OCI-LY7 (cell line): ENCODE measurements at regions not wholly inside any gene's neighbourhood (a gene's known extent, or its start where the extent isn't known, plus 50 kb on each side); places are given as distances from the start of the nearest gene placed in this dataset.

ENCODE experiments used
- BruUV-seq: library from RNA; stranded (reverse); fragments of 400-500 nt; replicated peaks from 2 replicates; lab custom pipeline; 2021; lab: Mats Ljungman, UMichigan
- CTCF ChIA-PET: fragments of 300-600 bp; sonication (Branson Sonifier 250); formaldehyde crosslinking; loops from one replicate; lab custom pipeline; 2022; ENCODE audit warnings: antibody characterized with exemption; ENCODE audit not compliant: unreplicated experiment; lab: Charles Lee
- POLR2A ChIA-PET: fragments of 300-600 bp; sonication (Branson Sonifier 250); formaldehyde crosslinking; loops from one replicate; lab custom pipeline; 2022; ENCODE audit warnings: antibody characterized with exemption; lab: Charles Lee
- DNase-seq: peaks from one replicate; pipeline ENCODE4 v3.0.0-alpha.2; 2015; ENCODE audit warnings: low spot score
- H2AFZ ChIP-seq: fragments of 200-600 bp; sonication (generic), shearing (Covaris generic); 2 replicates; pipeline ENCODE4 v1.6.1; 2014; ENCODE audit warnings: mild to moderate bottlenecking, antibody characterized with exemption, low read length, moderate library complexity
- H3K27ac ChIP-seq: fragments of 200-600 bp; sonication (generic); 2 replicates; pipeline ENCODE4 v1.5.1; 2014; ENCODE audit warnings: mixed run types, low read depth, mild to moderate bottlenecking, moderate library complexity, low read length, inconsistent platforms; ENCODE audit not compliant: poor library complexity, severe bottlenecking
- H3K36me3 ChIP-seq: fragments of 200-600 bp; sonication (generic); 2 replicates; pipeline ENCODE4 v1.6.1; 2014; ENCODE audit warnings: mild to moderate bottlenecking, antibody characterized with exemption, low read length, moderate library complexity, mixed read lengths; ENCODE audit not compliant: insufficient read depth
- H3K4me1 ChIP-seq: fragments of 200-600 bp; sonication (generic); 2 replicates; pipeline ENCODE4 v1.5.1; 2014; ENCODE audit warnings: mild to moderate bottlenecking, low read length; ENCODE audit not compliant: insufficient read depth, poor library complexity, severe bottlenecking
- H3K4me2 ChIP-seq: fragments of 200-600 bp; sonication (generic); 2 replicates; pipeline ENCODE4 v1.6.1; 2014; ENCODE audit warnings: mild to moderate bottlenecking, low read length
- H3K4me3 ChIP-seq: fragments of 200-600 bp; sonication (generic); 2 replicates; pipeline ENCODE4 v1.5.1; 2014; ENCODE audit warnings: mild to moderate bottlenecking, low read depth, low read length; ENCODE audit not compliant: poor library complexity, severe bottlenecking
- H3K79me2 ChIP-seq: fragments of 200-600 bp; sonication (generic); 2 replicates; pipeline ENCODE4 v1.6.1; 2016; ENCODE audit warnings: low read depth, mild to moderate bottlenecking, low read length, moderate library complexity, mixed read lengths; ENCODE audit not compliant: insufficient read depth
- H3K9me2 ChIP-seq: fragments of 200-600 bp; sonication (generic); 2 replicates; pipeline ENCODE4 v1.6.1; 2016; ENCODE audit warnings: mild to moderate bottlenecking, low read length, mixed read lengths; ENCODE audit not compliant: insufficient read depth
- H3K9me3 ChIP-seq: fragments of 200-600 bp; sonication (generic); 2 replicates; pipeline ENCODE4 v1.6.1; 2014; ENCODE audit warnings: mild to moderate bottlenecking, mixed run types, low read length, mixed read lengths
- H4K20me1 ChIP-seq: fragments of 200-600 bp; sonication (generic); 2 replicates; pipeline ENCODE4 v1.6.1; 2014; ENCODE audit warnings: mild to moderate bottlenecking, antibody characterized with exemption, low read length, moderate library complexity, mixed read lengths; ENCODE audit not compliant: insufficient read depth
- EZH2phosphoT487 ChIP-seq: fragments of 200-600 bp; sonication (generic); IDR thresholded peaks from 2 replicates; pipeline ENCODE4 v1.6.1; 2018; ENCODE audit warnings: low read depth, borderline replicate concordance, mild to moderate bottlenecking, mixed run types, antibody characterized with exemption, low read length, moderate library complexity, mixed read lengths
- intact Hi-C: fragments of 100-400 bp; cut with micrococcal nuclease; formaldehyde crosslinking; loops from one replicate; pipeline ENCODE4 v1.10.0; 2022; ENCODE audit not compliant: unreplicated experiment
- TF ChIP-seq, protein P1 (sequence below): fragments of 200-600 bp; sonication (generic); conservative IDR thresholded peaks from 2 replicates; pipeline ENCODE4 v1.5.1; 2014; ENCODE audit warnings: mild to moderate bottlenecking, antibody characterized with exemption, low read length, moderate library complexity, mixed read lengths

DNA sequence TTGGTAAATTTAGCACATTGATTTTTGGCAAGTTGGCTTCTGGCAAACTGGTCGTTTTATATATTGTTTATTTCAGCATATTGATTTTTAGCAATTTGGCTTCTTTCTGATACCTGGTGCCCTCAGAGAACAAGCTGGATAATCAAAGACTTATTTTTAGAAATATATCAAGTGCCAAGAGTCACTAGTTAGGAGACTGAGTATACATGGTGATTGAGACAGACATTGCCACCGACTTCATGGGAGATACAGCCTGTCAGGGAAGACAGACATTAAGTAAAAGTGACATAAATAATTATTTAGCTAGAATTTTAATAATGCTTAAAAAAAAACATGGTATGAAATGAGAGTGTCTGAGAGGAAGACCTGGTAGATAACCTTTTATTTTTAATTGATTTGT, 242.3 kb upstream of the MTNR1B start:
- BruUV-seq: no TSS peak
- CTCF ChIA-PET: no interaction called here
- H3K27ac ChIP-seq: no peak overlapping the region
- no peak overlapping the region for H2AFZ ChIP-seq
- POLR2A ChIA-PET: interaction anchor here (0.7 kb wide), 1 partner anchor 660 kb away, joined by 4 read pairs; no protein-coding TSS in a partner anchor
- no peak for TF ChIP-seq EZH2phosphoT487
- TF ChIP-seq, protein P1, sequence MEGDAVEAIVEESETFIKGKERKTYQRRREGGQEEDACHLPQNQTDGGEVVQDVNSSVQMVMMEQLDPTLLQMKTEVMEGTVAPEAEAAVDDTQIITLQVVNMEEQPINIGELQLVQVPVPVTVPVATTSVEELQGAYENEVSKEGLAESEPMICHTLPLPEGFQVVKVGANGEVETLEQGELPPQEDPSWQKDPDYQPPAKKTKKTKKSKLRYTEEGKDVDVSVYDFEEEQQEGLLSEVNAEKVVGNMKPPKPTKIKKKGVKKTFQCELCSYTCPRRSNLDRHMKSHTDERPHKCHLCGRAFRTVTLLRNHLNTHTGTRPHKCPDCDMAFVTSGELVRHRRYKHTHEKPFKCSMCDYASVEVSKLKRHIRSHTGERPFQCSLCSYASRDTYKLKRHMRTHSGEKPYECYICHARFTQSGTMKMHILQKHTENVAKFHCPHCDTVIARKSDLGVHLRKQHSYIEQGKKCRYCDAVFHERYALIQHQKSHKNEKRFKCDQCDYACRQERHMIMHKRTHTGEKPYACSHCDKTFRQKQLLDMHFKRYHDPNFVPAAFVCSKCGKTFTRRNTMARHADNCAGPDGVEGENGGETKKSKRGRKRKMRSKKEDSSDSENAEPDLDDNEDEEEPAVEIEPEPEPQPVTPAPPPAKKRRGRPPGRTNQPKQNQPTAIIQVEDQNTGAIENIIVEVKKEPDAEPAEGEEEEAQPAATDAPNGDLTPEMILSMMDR: no peak
- H3K9me3 ChIP-seq: no peaks in the 10 kb centered on the region
- H3K79me2 ChIP-seq: no peaks in the 10 kb centered on the region
- H3K9me2 ChIP-seq: no peaks in the 10 kb centered on the region
- DNase-seq: no peak
- no peaks in the 10 kb centered on the region for H3K4me1 ChIP-seq
- H3K4me3 ChIP-seq: no peak overlapping the region
- H3K36me3 ChIP-seq: no peaks in the 10 kb centered on the region
- H4K20me1 ChIP-seq: no peaks in the 10 kb centered on the region
- intact Hi-C loops: no loop called here
- H3K4me2 ChIP-seq: no peak overlapping the region

DNA sequence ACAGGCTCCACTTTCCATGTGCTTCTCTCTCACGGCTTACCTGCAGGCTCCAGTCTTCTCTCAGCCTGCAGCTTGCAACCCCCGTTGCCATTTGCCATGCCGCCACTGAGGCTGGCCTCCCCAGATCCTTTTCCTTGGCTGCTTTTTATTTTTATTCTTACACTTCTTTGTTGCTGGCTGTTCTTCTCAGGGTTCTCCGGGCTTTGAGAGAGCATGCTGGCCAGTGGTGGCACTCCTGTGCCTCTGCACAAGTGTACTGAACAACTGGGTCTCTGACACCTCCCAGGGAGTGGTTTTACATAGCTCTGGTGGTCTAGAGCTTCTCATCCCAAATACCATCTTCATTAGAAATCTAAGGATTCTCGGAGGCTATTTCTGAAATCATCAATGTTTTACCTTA, 241.7 kb upstream of the MTNR1B start:
- Histone ChIP-seq H3K27ac (no peak overlapping the region), H3K9me2 (no peaks in the 10 kb centered on the region), H3K36me3 (no peaks in the 10 kb centered on the region), H3K4me2 (no peak overlapping the region), H4K20me1 (no peaks in the 10 kb centered on the region), H3K4me1 (no peaks in the 10 kb centered on the region), H3K9me3 (no peaks in the 10 kb centered on the region), H2AFZ (no peak overlapping the region), H3K79me2 (no peaks in the 10 kb centered on the region), H3K4me3 (no peak overlapping the region)
- POLR2A ChIA-PET: no interaction called here
- CTCF ChIA-PET: no interaction called here
- TF ChIP-seq, protein P1: no peak
- no peak for TF ChIP-seq EZH2phosphoT487
- no TSS peak for BruUV-seq
- DNase-seq: no peak
- intact Hi-C loops: no loop called here

GRCh38 chr11:92728628-92729027, 240.8 kb upstream of the MTNR1B start:
- Histone ChIP-seq H4K20me1 (no peaks in the 10 kb centered on the region), H2AFZ (no peak overlapping the region), H3K27ac (no peak overlapping the region), H3K9me3 (no peaks in the 10 kb centered on the region), H3K4me3 (no peak overlapping the region), H3K4me2 (no peak overlapping the region), H3K9me2 (no peaks in the 10 kb centered on the region), H3K36me3 (no peaks in the 10 kb centered on the region), H3K79me2 (no peaks in the 10 kb centered on the region), H3K4me1 (no peaks in the 10 kb centered on the region)
- intact Hi-C loops: no loop called here
- DNase-seq: no peak
- ChIA-PET POLR2A (no interaction called here), CTCF (no interaction called here)
- BruUV-seq: no TSS peak
- TF ChIP-seq, protein P1: no peak
- no peak for TF ChIP-seq EZH2phosphoT487
